ENCODE measurements at regions not wholly inside any gene's neighbourhood (a gene's known extent, or its start where the extent isn't known, plus 50 kb on each side); places are given as distances from the start of the nearest gene placed in this dataset.
"Not testable (repeated sequence)": the region's sequence is repeated elsewhere in the genome, so short reads cannot be mapped to it uniquely, and the experiment has no call there.

GRCh38 chr2:225773148-225773547 is 373.6 kb downstream of the NYAP2 start:
- no peak for DNase-seq

- DNase-seq: no peak
Observed at GRCh38 chr2:225771701-225772100, 372.2 kb downstream of the NYAP2 start.

- no peak for DNase-seq
Observed at GRCh38 chr2:225768741-225769140, 369.2 kb downstream of the NYAP2 start.

GRCh38 chr2:225766431-225766830 is 366.9 kb downstream of the NYAP2 start:
- DNase-seq: no peak

- no peak for DNase-seq
Observed at GRCh38 chr2:225765820-225766219, 366.3 kb downstream of the NYAP2 start.

- DNase-seq: no peak
Observed at GRCh38 chr2:225764346-225764745, 364.8 kb downstream of the NYAP2 start.

- DNase-seq: no peak
Observed at GRCh38 chr2:225763711-225764110, 364.2 kb downstream of the NYAP2 start.

- DNase-seq: no peak
Observed at GRCh38 chr2:225761396-225761795, 361.9 kb downstream of the NYAP2 start.

GRCh38 chr2:225757248-225757647 is 357.7 kb downstream of the NYAP2 start:
- DNase-seq: no peak

GRCh38 chr2:225756198-225756597 is 356.7 kb downstream of the NYAP2 start:
- DNase-seq: no peak

- no peak for DNase-seq
Observed at GRCh38 chr2:225748609-225749008, 349.1 kb downstream of the NYAP2 start.

GRCh38 chr2:225743996-225744395 is 344.5 kb downstream of the NYAP2 start:
- not testable (repeated sequence) for DNase-seq

GRCh38 chr2:225742487-225742886 is 343.0 kb downstream of the NYAP2 start:
- DNase-seq: no peak

GRCh38 chr2:225740086-225740485 is 340.6 kb downstream of the NYAP2 start:
- no peak for DNase-seq

- no peak for DNase-seq
Observed at GRCh38 chr2:225739328-225739727, 339.8 kb downstream of the NYAP2 start.

- DNase-seq: no peak
Observed at GRCh38 chr2:225738735-225739134, 339.2 kb downstream of the NYAP2 start.

- DNase-seq: no peak
Observed at GRCh38 chr2:225737556-225737955, 338.0 kb downstream of the NYAP2 start.

GRCh38 chr2:225735844-225736243 is 336.3 kb downstream of the NYAP2 start:
- no peak for DNase-seq

GRCh38 chr2:225725726-225726125 is 326.2 kb downstream of the NYAP2 start:
- no peak for DNase-seq

All from activated CD4-positive, CD25-positive, alpha-beta regulatory T cell (primary cell).